IPS-15b (cell line): ENCODE measurements at regions not wholly inside any gene's neighbourhood (a gene's known extent, or its start where the extent isn't known, plus 50 kb on each side); places are given as distances from the start of the nearest gene placed in this dataset.

Source experiments
- H3K27me3 ChIP-seq: one replicate; pipeline ENCODE4 v1.6.1; 2013; ENCODE audit warnings: low read length; ENCODE audit not compliant: control insufficient read depth, insufficient read depth
- H3K36me3 ChIP-seq: one replicate; pipeline ENCODE4 v1.6.1; 2013; ENCODE audit warnings: low read length; ENCODE audit not compliant: control insufficient read depth, insufficient read depth
- H3K4me1 ChIP-seq: one replicate; pipeline ENCODE4 v1.6.1; 2013; ENCODE audit warnings: mild to moderate bottlenecking, low read length; ENCODE audit not compliant: control insufficient read depth, insufficient read depth
- H3K4me3 ChIP-seq: one replicate; pipeline ENCODE4 v1.5.1; 2013; ENCODE audit warnings: low read depth, low read length
- H3K9ac ChIP-seq: one replicate; pipeline ENCODE4 v1.6.1; 2013; ENCODE audit warnings: low read depth, mild to moderate bottlenecking, low read length
- H3K9me3 ChIP-seq: one replicate; pipeline ENCODE4 v1.6.1; 2013; ENCODE audit warnings: mild to moderate bottlenecking, low read length; ENCODE audit not compliant: control insufficient read depth, insufficient read depth

GRCh38 chr1:232404981-232405731 is 224.8 kb downstream of the SIPA1L2 start:
- H3K36me3 ChIP-seq = no peaks in the 10 kb centered on the region

GRCh38 chr1:232404227-232404626 is 225.7 kb downstream of the SIPA1L2 start:
- no peak overlapping the region for H3K9ac ChIP-seq
- H3K4me3 ChIP-seq = no peak overlapping the region
- H3K9me3 ChIP-seq = no peaks in the 10 kb centered on the region
- H3K36me3 ChIP-seq = no peaks in the 10 kb centered on the region
- no peaks in the 10 kb centered on the region for H3K27me3 ChIP-seq
- no peaks in the 10 kb centered on the region for H3K4me1 ChIP-seq

More at GRCh38 chr1:232404981-232405731, 224.8 kb downstream of the SIPA1L2 start:
- Histone ChIP-seq H3K4me1 (no peaks in the 10 kb centered on the region), H3K9me3 (no peaks in the 10 kb centered on the region), H3K9ac (no peak overlapping the region), H3K27me3 (no peaks in the 10 kb centered on the region), H3K4me3 (no peak overlapping the region)

GRCh38 chr1:232403017-232403714 is 226.8 kb downstream of the SIPA1L2 start:
- Histone ChIP-seq H3K4me1 (no peaks in the 10 kb centered on the region), H3K27me3 (no peaks in the 10 kb centered on the region), H3K9ac (no peak overlapping the region), H3K36me3 (no peaks in the 10 kb centered on the region), H3K4me3 (no peak overlapping the region), H3K9me3 (no peaks in the 10 kb centered on the region)

DNA sequence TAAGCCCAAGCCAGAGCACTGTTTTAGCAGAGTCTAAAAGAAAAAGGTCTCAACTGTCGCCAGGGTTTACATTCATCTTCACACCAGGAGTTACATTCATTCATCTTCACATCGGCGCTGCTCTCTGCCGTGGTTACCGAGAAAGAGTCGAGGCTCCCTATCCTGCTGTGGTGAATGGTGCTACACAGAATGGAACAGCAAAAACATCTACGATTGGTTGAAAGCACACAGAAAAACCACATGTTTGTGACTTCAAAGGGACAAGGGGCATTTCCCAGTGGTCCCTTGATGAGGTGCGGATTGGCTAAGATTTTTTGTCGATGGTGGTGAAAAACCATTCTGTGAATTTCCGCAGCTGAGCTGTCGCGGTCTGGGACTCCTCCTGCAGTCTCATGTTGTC is 231.1 kb downstream of the SIPA1L2 start:
- no peak overlapping the region for H3K9ac ChIP-seq
- no peaks in the 10 kb centered on the region for H3K27me3 ChIP-seq
- no peaks in the 10 kb centered on the region for H3K9me3 ChIP-seq
- H3K36me3 ChIP-seq = no peaks in the 10 kb centered on the region
- no peak overlapping the region for H3K4me3 ChIP-seq
- H3K4me1 ChIP-seq = no peaks in the 10 kb centered on the region

GRCh38 chr1:232393444-232394146 is 236.3 kb downstream of the SIPA1L2 start:
- Histone ChIP-seq H3K4me1 (no peaks in the 10 kb centered on the region), H3K36me3 (no peaks in the 10 kb centered on the region), H3K9me3 (no peaks in the 10 kb centered on the region)

GRCh38 chr1:232393010-232393409 is 236.9 kb downstream of the SIPA1L2 start:
- H3K36me3 ChIP-seq = no peaks in the 10 kb centered on the region
- H3K9me3 ChIP-seq = no peaks in the 10 kb centered on the region

More at GRCh38 chr1:232393444-232394146, 236.3 kb downstream of the SIPA1L2 start:
- H3K9ac ChIP-seq = no peak overlapping the region
- no peaks in the 10 kb centered on the region for H3K27me3 ChIP-seq
- no peak overlapping the region for H3K4me3 ChIP-seq

DNA sequence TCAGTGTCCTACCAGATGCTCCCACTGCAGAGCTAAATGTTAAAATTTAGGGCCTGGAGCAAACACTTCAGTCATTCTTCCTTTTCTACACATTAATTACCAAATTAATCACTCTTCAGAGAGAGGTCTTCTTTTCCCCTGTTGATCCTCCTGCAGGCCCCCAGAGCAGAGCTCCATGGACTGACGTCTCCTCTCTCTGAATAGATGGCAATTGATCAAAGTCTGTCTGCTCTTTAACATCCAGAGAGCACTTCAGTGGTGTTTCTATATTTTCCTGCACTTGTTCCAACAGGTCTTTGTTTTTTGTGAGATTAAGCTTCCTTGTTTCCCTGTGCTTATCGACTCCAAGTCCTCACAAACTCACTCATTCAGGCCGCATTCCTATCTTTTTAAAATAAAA is 239.3 kb downstream of the SIPA1L2 start:
- no peaks in the 10 kb centered on the region for H3K9me3 ChIP-seq
- no peaks in the 10 kb centered on the region for H3K36me3 ChIP-seq
- H3K4me3 ChIP-seq = no peak overlapping the region
- no peaks in the 10 kb centered on the region for H3K27me3 ChIP-seq
- no peaks in the 10 kb centered on the region for H3K4me1 ChIP-seq
- H3K9ac ChIP-seq = no peak overlapping the region

More at GRCh38 chr1:232393010-232393409, 236.9 kb downstream of the SIPA1L2 start:
- Histone ChIP-seq H3K9ac (no peak overlapping the region), H3K4me1 (no peaks in the 10 kb centered on the region), H3K4me3 (no peak overlapping the region), H3K27me3 (no peaks in the 10 kb centered on the region)

DNA sequence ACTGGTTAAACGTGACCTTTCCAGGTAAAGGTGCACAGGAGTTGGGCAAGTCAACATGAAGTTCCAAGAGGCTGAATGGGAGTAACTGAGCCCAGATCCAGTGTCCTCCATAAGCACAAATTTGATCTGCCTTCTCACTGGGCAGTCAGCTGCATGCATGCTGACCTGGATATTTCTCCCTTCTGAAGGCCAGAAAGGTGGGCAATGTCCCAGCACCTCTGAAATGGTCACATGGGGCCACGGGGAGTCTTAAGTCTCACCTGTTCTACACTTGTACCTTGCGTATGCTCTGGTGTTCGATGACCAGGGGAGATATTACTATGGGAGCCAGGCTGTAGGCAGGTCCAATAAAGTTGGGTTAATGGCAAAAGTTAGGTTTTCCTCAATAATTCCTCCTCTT is 240.2 kb downstream of the SIPA1L2 start:
- no peaks in the 10 kb centered on the region for H3K9me3 ChIP-seq
- no peaks in the 10 kb centered on the region for H3K36me3 ChIP-seq
- no peaks in the 10 kb centered on the region for H3K4me1 ChIP-seq
- no peaks in the 10 kb centered on the region for H3K27me3 ChIP-seq
- H3K9ac ChIP-seq = no peak overlapping the region
- H3K4me3 ChIP-seq = no peak overlapping the region

DNA sequence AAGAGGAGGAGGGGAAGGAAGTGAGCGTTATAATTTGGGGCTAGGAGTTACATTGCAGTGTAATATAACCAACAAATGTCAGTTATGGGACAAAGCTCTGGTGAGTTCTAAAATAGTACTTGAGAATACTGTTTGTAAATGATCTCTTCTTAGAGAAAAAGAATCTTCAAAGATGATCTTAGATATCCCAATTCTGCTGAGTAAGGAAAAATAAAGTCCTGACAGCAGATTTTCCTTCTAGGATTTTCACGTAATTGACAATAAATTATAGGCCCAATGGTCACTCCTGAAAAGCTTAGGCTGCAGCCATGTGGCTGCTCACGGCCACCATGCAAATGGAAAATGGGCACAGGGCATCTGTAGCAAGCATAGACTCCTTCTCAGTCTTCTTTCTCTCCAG is 241.6 kb downstream of the SIPA1L2 start:
- Histone ChIP-seq H3K4me1 (no peaks in the 10 kb centered on the region), H3K4me3 (no peak overlapping the region), H3K27me3 (no peaks in the 10 kb centered on the region), H3K9ac (no peak overlapping the region), H3K9me3 (no peaks in the 10 kb centered on the region), H3K36me3 (no peaks in the 10 kb centered on the region)

DNA sequence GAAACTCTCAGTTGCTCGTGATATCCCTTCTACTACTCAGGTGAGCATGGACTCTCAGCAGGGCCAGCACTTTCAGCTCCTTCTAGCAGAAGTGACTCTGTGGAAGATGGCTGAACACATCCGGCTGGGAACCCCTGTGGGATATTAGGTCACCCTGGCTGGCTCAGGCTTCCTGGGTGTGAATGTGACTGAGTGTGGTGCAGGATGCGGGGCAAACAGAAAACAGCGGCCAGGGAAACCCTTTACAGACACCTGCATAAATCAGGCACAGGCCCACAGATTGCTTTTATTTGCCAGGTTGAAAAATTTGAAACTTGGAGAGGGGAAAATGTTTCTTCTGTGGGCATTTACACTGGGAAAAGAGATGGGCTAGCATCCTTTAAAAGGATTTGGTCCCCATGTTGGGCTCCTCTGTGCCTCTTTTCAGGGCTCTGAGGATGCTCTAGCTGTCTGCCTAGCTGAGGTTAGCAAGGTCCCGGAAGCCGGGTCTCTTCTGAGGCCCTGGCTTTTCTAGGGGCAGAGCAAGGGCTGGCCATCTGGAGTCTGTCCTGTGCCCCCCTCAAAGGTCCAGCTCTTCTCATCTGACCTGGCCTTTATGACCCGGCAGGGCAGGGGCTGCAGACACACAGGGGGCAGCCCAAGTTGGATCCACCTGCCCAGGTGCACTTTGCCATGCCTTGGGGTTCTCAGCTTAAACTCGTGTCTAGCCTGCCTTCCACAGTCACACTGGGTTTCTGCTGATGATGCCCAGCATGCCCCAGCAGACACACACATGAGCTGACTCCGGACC is 243.0 kb downstream of the SIPA1L2 start:
- no peaks in the 10 kb centered on the region for H3K9me3 ChIP-seq
- H3K4me3 ChIP-seq = no peak overlapping the region
- no peak overlapping the region for H3K9ac ChIP-seq
- no peaks in the 10 kb centered on the region for H3K4me1 ChIP-seq
- H3K36me3 ChIP-seq = no peaks in the 10 kb centered on the region
- no peaks in the 10 kb centered on the region for H3K27me3 ChIP-seq

GRCh38 chr1:232386294-232386693 is 243.6 kb downstream of the SIPA1L2 start:
- Histone ChIP-seq H3K4me3 (no peak overlapping the region), H3K36me3 (no peaks in the 10 kb centered on the region), H3K9me3 (no peaks in the 10 kb centered on the region), H3K27me3 (no peaks in the 10 kb centered on the region), H3K4me1 (no peaks in the 10 kb centered on the region), H3K9ac (no peak overlapping the region)
